GM06990 (cell line): ENCODE measurements at regions not wholly inside any gene's neighbourhood (a gene's known extent, or its start where the extent isn't known, plus 50 kb on each side); places are given as distances from the start of the nearest gene placed in this dataset.

ENCODE experiments used
- DNase-seq: peaks from one replicate; pipeline ENCODE4 v3.0.0-alpha.2; 2011; ENCODE audit not compliant: insufficient read length; ENCODE audit errors: extremely low read depth
- H3K27me3 ChIP-seq: replicated peaks from 2 replicates; pipeline ENCODE4 v1.6.0; 2011; ENCODE audit warnings: low read length; ENCODE audit not compliant: control insufficient read depth, insufficient read depth
- H3K36me3 ChIP-seq: 2 replicates; pipeline ENCODE4 v1.5.1; 2011; ENCODE audit warnings: low read length; ENCODE audit not compliant: control insufficient read depth, insufficient read depth
- H3K4me3 ChIP-seq: replicated peaks from 2 replicates; pipeline ENCODE4 v1.5.1; 2011; ENCODE audit warnings: low read depth, mild to moderate bottlenecking, control low read depth, low read length
- CTCF ChIP-seq: IDR thresholded peaks from 2 replicates; pipeline ENCODE4 v1.5.1; 2011; ENCODE audit warnings: low read length, control low read depth, mild to moderate bottlenecking, inconsistent platforms; ENCODE audit not compliant: insufficient read depth, poor library complexity, severe bottlenecking

- no peak for DNase-seq
- no peak for TF ChIP-seq CTCF
- Histone ChIP-seq H3K4me3 (no peak overlapping the region), H3K27me3 (no peaks in the 10 kb centered on the region), H3K36me3 (no peaks in the 10 kb centered on the region)
These were observed 487.2 kb downstream of the ENC1 start for GRCh38 chr5:74153255-74153790.

- TF ChIP-seq CTCF = no peak
- DNase-seq = no peak
- no peak overlapping the region for H3K4me3 ChIP-seq
- H3K27me3 ChIP-seq = no peaks in the 10 kb centered on the region
- no peaks in the 10 kb centered on the region for H3K36me3 ChIP-seq
These were observed 487.8 kb downstream of the ENC1 start for GRCh38 chr5:74152625-74153254.

GRCh38 chr5:74152136-74152535, 488.4 kb downstream of the ENC1 start:
- Histone ChIP-seq H3K27me3 (no peaks in the 10 kb centered on the region), H3K36me3 (no peaks in the 10 kb centered on the region), H3K4me3 (no peak overlapping the region)
- no peak for DNase-seq
- no peak for TF ChIP-seq CTCF

- no peak for DNase-seq
- H3K4me3 ChIP-seq = no peak overlapping the region
These were observed 491.1 kb downstream of the ENC1 start for GRCh38 chr5:74149395-74149794.

GRCh38 chr5:74148321-74148720, 492.2 kb downstream of the ENC1 start:
- no peak overlapping the region for H3K4me3 ChIP-seq
- no peak for TF ChIP-seq CTCF
- H3K36me3 ChIP-seq = no peaks in the 10 kb centered on the region
- no peaks in the 10 kb centered on the region for H3K27me3 ChIP-seq
- no peak for DNase-seq

More at GRCh38 chr5:74149395-74149794, 491.1 kb downstream of the ENC1 start:
- no peaks in the 10 kb centered on the region for H3K36me3 ChIP-seq
- no peaks in the 10 kb centered on the region for H3K27me3 ChIP-seq
- TF ChIP-seq CTCF = no peak
